ENCODE measurements at regions not wholly inside any gene's neighbourhood (a gene's known extent, or its start where the extent isn't known, plus 50 kb on each side); places are given as distances from the start of the nearest gene placed in this dataset.

- no peak for DNase-seq (ENCODE audit: low read depth)
Measured at GRCh38 chr4:145346081-145346480, 135.6 kb upstream of the SMAD1 start.

DNA sequence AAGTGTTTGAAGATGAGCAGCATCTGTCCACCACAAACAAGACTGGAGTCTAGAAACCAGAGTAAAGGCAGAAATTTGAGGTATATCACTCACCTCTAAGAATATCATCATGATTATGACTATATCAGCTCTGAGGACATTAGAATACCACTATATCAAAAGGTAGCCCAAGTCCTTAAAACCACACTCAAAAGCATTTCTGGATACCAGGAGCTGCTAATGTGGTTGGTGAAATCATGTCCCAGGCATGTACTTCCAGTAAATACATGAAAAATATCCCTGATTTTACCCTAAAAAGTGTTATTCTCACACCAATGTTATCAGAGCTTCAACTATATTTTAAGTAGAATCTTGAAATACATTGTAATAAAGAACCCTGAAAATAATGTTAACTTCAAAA lies 136.3 kb upstream of the SMAD1 start:
- no peak for DNase-seq (ENCODE audit: low read depth)

GRCh38 chr4:145341381-145341780 lies 140.3 kb upstream of the SMAD1 start:
- DNase-seq (ENCODE audit: low read depth) = no peak

DNA sequence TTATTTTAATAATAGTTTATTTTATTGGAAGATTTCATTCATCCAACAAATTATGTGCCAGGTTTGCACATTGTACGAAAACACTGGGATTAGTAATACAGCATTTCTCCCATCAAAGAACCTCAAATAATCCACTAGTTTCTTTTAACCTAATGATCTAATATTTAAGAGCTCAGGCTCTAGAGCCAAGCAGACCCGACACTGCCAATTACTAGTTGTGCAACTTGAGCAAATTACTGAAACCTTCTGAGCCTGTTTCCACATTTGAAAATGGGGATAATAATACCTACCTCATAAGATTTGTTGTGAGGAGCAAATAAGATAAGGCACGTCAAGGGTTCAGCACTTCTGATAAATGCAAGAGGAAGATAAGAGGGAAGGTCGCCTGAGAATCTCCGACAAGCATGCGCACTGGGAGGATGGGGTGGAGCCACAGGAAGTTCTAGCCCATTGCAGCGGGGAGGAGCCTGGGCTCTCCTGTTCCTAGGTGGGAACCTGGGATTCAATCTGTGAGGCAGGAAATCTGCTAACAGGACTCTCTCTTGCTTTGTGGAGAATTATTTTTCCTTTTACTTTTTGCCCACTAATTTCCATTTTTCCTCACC lies 141.5 kb upstream of the SMAD1 start:
- no peak for DNase-seq (ENCODE audit: low read depth)

GRCh38 chr4:145339075-145339725 lies 142.5 kb upstream of the SMAD1 start:
- no peak for DNase-seq (ENCODE audit: low read depth)

- DNase-seq (ENCODE audit: low read depth) = no peak
Measured at GRCh38 chr4:145338568-145338967, 143.1 kb upstream of the SMAD1 start.

DNA sequence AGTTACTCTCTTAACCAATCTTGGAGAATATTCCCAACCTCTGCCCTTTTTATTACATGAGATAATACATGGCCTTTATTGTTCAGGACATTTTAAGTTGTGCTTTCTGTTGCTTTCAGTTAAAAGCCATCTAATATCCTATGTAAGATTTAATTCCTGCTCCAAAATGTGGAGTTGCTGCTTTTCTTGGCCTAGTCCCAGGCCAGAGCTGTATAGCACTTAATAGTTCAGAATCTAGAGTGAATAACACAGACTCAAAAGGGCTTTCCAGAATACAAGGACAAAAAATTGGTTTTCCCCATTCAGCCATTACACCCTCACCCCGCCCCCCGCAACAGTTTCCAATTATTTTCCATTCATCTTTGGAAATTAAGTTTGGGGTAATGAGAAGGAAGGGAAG lies 144.3 kb upstream of the SMAD1 start:
- no peak for DNase-seq (ENCODE audit: low read depth)

DNA sequence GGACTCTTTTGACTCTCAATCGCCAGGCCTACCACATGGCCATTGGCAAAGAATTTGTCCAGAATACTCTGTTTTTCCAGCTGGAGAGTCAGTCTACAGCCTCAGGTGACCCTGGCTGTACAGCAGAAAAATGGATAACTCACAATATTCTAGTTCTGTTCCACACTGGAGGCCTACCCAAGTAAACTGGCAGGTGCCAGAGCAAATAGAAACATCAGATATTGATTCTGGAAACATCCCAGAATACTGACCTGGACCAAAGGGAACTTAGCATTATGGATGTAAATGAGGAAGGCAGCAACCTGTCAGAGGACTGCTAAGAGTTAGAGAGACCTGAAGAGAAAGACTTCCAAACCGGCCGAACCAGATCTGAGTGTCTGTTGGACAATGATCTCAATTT lies 147.9 kb upstream of the SMAD1 start:
- no peak for DNase-seq (ENCODE audit: low read depth)

- DNase-seq (ENCODE audit: low read depth) = no peak
Measured at GRCh38 chr4:145326491-145326890, 146.1 kb upstream of the OTUD4 start.

DNA sequence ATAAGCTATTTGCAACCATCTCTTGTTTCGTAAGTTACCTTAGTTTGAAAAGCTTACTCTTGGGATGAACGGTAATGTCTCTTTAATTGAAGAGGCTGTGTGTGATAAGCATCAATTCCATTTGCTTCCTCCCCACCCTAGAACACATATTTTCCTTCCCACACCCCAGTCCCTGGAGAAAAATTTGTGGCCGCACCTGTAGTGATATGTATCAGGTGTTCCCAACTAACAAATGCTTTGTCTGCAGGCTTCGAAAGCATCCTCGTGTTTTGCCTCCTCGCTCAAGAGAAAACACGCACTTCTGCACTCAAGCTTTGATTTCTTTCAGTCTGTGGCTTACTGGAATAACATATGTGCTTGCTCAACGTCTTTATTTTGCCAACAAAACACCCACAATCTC lies 143.8 kb upstream of the OTUD4 start:
- no peak for DNase-seq (ENCODE audit: low read depth)

GRCh38 chr4:145320294-145320693 lies 139.9 kb upstream of the OTUD4 start:
- no peak for DNase-seq (ENCODE audit: low read depth)

GRCh38 chr4:145319751-145320150 lies 139.4 kb upstream of the OTUD4 start:
- DNase-seq (ENCODE audit: low read depth) = no peak

DNA sequence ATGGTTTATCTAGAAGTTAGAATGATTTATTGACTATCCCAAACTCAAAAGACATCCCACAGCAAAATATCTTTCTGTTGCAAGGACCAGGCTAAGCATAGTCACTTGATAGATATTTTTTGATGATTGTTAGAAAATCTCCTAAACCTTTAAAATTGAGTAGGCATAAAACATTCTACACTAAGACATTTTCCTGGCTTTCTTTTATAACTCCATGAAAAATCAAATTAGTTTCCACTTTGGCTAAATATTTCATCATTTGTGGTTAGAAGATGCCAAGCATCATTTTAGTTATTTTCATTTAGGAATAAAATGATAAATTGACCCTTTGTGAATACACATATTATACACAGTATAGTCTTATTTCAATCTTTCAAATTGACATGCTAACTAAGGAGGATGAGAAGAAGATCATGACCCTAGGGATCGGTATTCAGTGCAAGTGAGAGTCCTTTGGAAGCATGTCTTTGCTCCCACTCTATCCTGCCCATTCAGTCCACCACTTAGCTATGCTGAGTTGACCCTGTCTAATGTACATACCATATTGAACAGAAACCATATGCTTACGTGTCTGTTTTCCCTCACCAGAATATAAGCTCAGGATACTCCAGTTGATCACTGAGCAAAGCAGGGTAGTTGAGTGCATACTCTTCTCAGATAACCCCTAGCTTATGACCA lies 136.6 kb upstream of the OTUD4 start:
- no peak for DNase-seq (ENCODE audit: low read depth)

- DNase-seq (ENCODE audit: low read depth) = peak; percentile 92
Measured at GRCh38 chr4:145315811-145316225, 135.4 kb upstream of the OTUD4 start.

DNA sequence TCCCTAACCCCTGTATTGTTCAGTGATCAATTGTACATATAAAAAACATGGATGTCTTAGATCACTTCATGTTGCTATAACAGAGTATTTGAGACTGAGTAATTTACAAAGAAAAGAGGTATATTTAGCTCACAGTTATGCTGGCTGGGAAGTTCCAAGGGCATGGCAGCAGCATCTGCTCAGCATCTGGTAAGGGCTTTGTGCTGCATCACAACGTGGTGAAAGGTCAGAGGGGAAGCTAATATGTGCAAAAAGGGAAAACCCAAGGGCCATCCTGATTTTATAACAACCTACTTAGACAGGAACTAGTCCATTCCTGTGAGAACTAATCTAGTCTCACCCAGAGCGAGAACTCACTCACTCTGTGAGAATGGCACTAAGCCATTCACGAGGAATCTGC lies 128.2 kb upstream of the OTUD4 start:
- DNase-seq (ENCODE audit: low read depth) = peak; percentile 16

DNA sequence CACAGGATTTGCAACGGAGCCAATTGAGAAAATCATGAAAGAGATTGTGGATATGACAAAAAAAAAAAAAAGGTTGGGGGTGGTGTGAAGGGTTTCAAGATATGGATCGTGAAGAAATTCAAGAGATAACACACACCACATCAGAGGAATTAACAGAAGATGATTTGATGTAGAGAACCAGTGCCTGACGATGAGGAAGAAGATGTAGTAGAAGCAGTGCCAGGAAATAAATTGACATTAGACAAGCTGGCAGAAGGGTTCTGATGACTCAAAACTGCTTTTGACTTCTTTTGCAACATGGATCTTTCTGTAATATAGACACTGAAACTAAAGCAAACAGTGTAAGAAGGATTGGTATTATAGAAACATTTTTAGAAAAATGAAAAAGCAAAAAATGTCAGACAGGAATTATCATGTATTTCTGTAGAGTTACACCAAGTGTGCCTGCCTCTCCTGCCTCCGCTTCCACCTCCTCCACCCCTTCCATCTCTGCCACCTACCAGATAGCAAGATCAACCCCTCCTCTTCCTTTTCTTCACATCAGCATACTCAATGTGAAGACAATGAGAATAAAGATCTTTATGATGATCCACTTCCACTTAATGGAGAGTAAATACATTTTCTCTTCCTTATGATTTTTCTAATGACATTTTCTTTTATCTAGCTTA lies 127.5 kb upstream of the OTUD4 start:
- DNase-seq (ENCODE audit: low read depth) = peak; percentile 18

GRCh38 chr4:145307120-145307519 lies 126.7 kb upstream of the OTUD4 start:
- DNase-seq (ENCODE audit: low read depth) = no peak

DNA sequence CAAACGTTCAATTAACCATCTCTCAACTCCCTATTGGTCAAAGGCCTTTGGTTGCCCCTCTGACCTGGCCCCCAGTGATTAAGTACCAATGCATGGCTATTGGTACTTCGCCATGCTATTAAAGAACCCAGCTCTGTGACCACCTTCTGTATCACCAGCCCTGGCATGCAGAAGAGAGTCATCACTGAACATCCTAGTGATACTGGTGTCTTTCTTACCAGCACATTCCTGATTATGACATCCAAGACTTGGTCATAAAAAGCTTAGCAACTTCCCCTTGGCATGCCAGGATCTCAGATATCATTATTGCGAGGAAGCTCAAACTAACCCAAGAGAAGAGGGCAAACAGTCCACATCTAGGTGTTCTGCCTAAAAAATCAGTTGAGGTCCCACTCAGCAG lies 122.3 kb upstream of the OTUD4 start:
- no peak for DNase-seq (ENCODE audit: low read depth)

- no peak for DNase-seq (ENCODE audit: low read depth)
Measured at GRCh38 chr4:145301386-145302080, 121.1 kb upstream of the OTUD4 start.

- peak; percentile 49 for DNase-seq (ENCODE audit: low read depth)
Measured at GRCh38 chr4:145299380-145300076, 119.1 kb upstream of the OTUD4 start.

- DNase-seq (ENCODE audit: low read depth) = no peak
Measured at GRCh38 chr4:145298885-145299284, 118.5 kb upstream of the OTUD4 start.

DNA sequence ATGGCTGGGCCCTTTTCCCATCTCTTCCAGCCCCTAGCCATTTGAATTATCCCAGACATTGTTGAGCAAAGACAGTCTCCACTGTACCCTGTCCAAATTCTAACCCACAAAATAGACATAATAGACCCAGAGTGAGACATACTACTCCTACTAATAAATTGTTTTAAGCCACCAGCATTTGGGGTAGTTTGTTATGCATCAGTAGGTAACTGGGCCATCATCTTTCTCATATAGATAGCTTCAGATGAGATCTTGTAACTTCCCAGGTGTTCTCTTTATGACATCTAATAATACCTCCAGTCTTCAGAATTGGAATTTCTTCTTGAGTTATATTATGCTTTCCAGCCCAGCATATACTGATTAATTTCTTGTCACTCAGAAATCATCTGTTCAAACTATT lies 117.2 kb upstream of the OTUD4 start:
- no peak for DNase-seq (ENCODE audit: low read depth)

Data from fibroblast of gingiva (primary cell).